ENCODE measurements at regions not wholly inside any gene's neighbourhood (a gene's known extent, or its start where the extent isn't known, plus 50 kb on each side); places are given as distances from the start of the nearest gene placed in this dataset.
A peak's percentile ranks its signal among the peaks of the same experiment; 100 is the strongest.

GRCh38 chr16:85213926-85214675, 101.8 kb upstream of the CIBAR2 start:
- intact Hi-C loops (cut with DNase I; ENCODE audit: low total_unique reads), result no loop called here
- no peaks in the 10 kb centered on the region for H3K9me3 ChIP-seq
- TF ChIP-seq, protein P1, sequence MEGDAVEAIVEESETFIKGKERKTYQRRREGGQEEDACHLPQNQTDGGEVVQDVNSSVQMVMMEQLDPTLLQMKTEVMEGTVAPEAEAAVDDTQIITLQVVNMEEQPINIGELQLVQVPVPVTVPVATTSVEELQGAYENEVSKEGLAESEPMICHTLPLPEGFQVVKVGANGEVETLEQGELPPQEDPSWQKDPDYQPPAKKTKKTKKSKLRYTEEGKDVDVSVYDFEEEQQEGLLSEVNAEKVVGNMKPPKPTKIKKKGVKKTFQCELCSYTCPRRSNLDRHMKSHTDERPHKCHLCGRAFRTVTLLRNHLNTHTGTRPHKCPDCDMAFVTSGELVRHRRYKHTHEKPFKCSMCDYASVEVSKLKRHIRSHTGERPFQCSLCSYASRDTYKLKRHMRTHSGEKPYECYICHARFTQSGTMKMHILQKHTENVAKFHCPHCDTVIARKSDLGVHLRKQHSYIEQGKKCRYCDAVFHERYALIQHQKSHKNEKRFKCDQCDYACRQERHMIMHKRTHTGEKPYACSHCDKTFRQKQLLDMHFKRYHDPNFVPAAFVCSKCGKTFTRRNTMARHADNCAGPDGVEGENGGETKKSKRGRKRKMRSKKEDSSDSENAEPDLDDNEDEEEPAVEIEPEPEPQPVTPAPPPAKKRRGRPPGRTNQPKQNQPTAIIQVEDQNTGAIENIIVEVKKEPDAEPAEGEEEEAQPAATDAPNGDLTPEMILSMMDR (IDR thresholded peaks at IDR 0.05), result no peak
- no peak for TF ChIP-seq POLR2A (IDR thresholded peaks at IDR 0.05)
- H3K4me1 ChIP-seq, result peaks cover 46% of the 10 kb centered on the region
- H3K27ac ChIP-seq, result peak overlapping the region; percentile 5 to 63
- no peak for DNase-seq
- H3K4me3 ChIP-seq, result no peak overlapping the region
- H3K36me3 ChIP-seq (ENCODE audit: low read depth, missing control alignments), result no peaks in the 10 kb centered on the region
- 91 to 92% methylated on average over 28 of the region's 28 CpGs for WGBS, 2 donors
- H3K27me3 ChIP-seq, result no peaks in the 10 kb centered on the region

- WGBS, 2 donors, result 73 to 90% methylated on average over 5 to 8 of the region's 8 CpGs
- intact Hi-C loops (cut with DNase I; ENCODE audit: low total_unique reads), result no loop called here
- no peaks in the 10 kb centered on the region for H3K9me3 ChIP-seq
- peaks cover 59% of the 10 kb centered on the region for H3K4me1 ChIP-seq
- no peak overlapping the region for H3K4me3 ChIP-seq
- no peaks in the 10 kb centered on the region for H3K36me3 ChIP-seq (ENCODE audit: low read depth, missing control alignments)
- no peaks in the 10 kb centered on the region for H3K27me3 ChIP-seq
- DNase-seq, result no peak
- no peak for TF ChIP-seq POLR2A (IDR thresholded peaks at IDR 0.05)
- TF ChIP-seq, protein P1 (IDR thresholded peaks at IDR 0.05), result no peak
- H3K27ac ChIP-seq, result no peak overlapping the region
Observed at GRCh38 chr16:85215478-85216118, 103.3 kb upstream of the CIBAR2 start.

DNA sequence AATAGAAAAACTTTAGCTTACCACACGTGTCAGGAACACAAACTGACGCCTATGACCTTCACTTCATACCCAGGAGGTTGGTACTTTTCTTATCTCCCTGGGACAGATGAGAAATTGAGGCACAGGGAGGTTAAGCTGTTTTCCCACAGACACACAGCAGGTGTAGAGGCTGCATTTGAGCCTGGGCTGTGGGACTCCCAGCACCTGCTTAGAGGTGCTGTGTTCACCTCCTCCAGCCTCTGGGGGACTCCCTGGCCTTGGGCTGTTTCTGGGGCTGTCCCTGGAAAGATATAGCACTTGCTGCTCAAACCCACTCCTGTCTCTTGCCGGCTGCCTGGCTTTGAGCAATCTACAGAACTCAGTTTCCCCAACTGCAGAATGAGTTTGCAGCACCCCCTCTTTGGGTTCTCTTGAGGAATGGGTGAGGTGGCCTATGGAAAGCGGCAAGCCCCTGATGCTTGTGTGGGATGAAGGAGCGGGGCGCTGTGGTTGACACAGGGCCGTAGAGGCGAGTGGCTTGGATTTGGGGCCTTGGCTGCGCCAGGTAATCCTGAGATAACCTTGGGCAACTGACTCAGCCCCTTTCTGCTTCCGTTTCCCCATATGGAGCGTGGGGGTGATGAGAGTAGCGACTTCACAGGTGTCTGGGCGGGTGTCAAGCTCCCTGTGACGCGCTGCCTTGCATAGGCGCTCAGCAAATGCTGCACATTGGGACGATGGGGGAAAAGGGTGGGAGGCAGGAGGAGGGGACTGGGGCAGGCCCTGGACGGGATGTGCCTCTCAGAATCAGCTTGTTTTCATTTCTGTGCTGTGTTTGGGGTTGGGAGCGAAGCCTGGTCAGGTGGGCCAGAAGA, 104.5 kb upstream of the CIBAR2 start:
- WGBS, 2 donors, result 74 to 80% methylated on average over 16 to 19 of the region's 19 CpGs
- Histone ChIP-seq H3K27ac (no peak overlapping the region), H3K4me3 (no peak overlapping the region), H3K9me3 (no peaks in the 10 kb centered on the region), H3K36me3 (ENCODE audit: low read depth, missing control alignments) (no peaks in the 10 kb centered on the region), H3K4me1 (peaks cover 56% of the 10 kb centered on the region), H3K27me3 (no peaks in the 10 kb centered on the region)
- DNase-seq, result no peak
- no peak for TF ChIP-seq POLR2A (IDR thresholded peaks at IDR 0.05)
- TF ChIP-seq, protein P1 (IDR thresholded peaks at IDR 0.05), result no peak
- intact Hi-C loops (cut with DNase I; ENCODE audit: low total_unique reads), result no loop called here

GRCh38 chr16:85220125-85220839, 108.0 kb upstream of the CIBAR2 start:
- Histone ChIP-seq H3K4me1 (peaks cover 26% of the 10 kb centered on the region), H3K36me3 (ENCODE audit: low read depth, missing control alignments) (no peaks in the 10 kb centered on the region), H3K4me3 (no peak overlapping the region), H3K27ac (peak overlapping the region; percentile 21 to 50), H3K9me3 (no peaks in the 10 kb centered on the region), H3K27me3 (no peaks in the 10 kb centered on the region)
- TF ChIP-seq, protein P1 (IDR thresholded peaks at IDR 0.05), result no peak
- no peak for TF ChIP-seq POLR2A (IDR thresholded peaks at IDR 0.05)
- 33 to 40% methylated on average over 27 to 31 of the region's 31 CpGs for WGBS, 2 donors
- intact Hi-C loops (cut with DNase I; ENCODE audit: low total_unique reads), result no loop called here
- peak; percentile 70 for DNase-seq
